ENCODE measurements at regions not wholly inside any gene's neighbourhood (a gene's known extent, or its start where the extent isn't known, plus 50 kb on each side); places are given as distances from the start of the nearest gene placed in this dataset.

GRCh38 chr6:51241376-51241775, 422.7 kb downstream of the TFAP2B start:
- no peaks in the 10 kb centered on the region for H3K9me3 Mint-ChIP-seq (ENCODE audit: unreplicated experiment)
- TF ChIP-seq CTCF (IDR thresholded peaks at IDR 0.05; ENCODE audit: partially characterized antibody, unreplicated experiment): no peak
- DNase-seq: no peak
- H3K27ac Mint-ChIP-seq (ENCODE audit: unreplicated experiment): no peak overlapping the region
- no peaks in the 10 kb centered on the region for H3K36me3 Mint-ChIP-seq (ENCODE audit: unreplicated experiment)
- peaks cover 3% of the 10 kb centered on the region for H3K27me3 Mint-ChIP-seq (ENCODE audit: unreplicated experiment)
- no peak overlapping the region for H3K4me3 Mint-ChIP-seq (ENCODE audit: unreplicated experiment)
- H3K4me1 Mint-ChIP-seq (ENCODE audit: low read depth, unreplicated experiment): no peaks in the 10 kb centered on the region

GRCh38 chr6:51249798-51250197, 431.1 kb downstream of the TFAP2B start:
- DNase-seq: no peak
- no peaks in the 10 kb centered on the region for H3K9me3 Mint-ChIP-seq (ENCODE audit: unreplicated experiment)
- no peaks in the 10 kb centered on the region for H3K36me3 Mint-ChIP-seq (ENCODE audit: unreplicated experiment)

GRCh38 chr6:51250317-51250716, 431.6 kb downstream of the TFAP2B start:
- Mint-ChIP-seq H3K36me3 (ENCODE audit: unreplicated experiment) (no peaks in the 10 kb centered on the region), H3K9me3 (ENCODE audit: unreplicated experiment) (no peaks in the 10 kb centered on the region), H3K4me1 (ENCODE audit: low read depth, unreplicated experiment) (no peaks in the 10 kb centered on the region), H3K27ac (ENCODE audit: unreplicated experiment) (no peak overlapping the region), H3K27me3 (ENCODE audit: unreplicated experiment) (no peaks in the 10 kb centered on the region), H3K4me3 (ENCODE audit: unreplicated experiment) (no peak overlapping the region)
- no peak for DNase-seq
- no peak for TF ChIP-seq CTCF (IDR thresholded peaks at IDR 0.05; ENCODE audit: partially characterized antibody, unreplicated experiment)

More at GRCh38 chr6:51249798-51250197, 431.1 kb downstream of the TFAP2B start:
- Mint-ChIP-seq H3K4me1 (ENCODE audit: low read depth, unreplicated experiment) (no peaks in the 10 kb centered on the region), H3K4me3 (ENCODE audit: unreplicated experiment) (no peak overlapping the region), H3K27ac (ENCODE audit: unreplicated experiment) (no peak overlapping the region), H3K27me3 (ENCODE audit: unreplicated experiment) (no peaks in the 10 kb centered on the region)
- no peak for TF ChIP-seq CTCF (IDR thresholded peaks at IDR 0.05; ENCODE audit: partially characterized antibody, unreplicated experiment)

GRCh38 chr6:51257938-51258337, 439.3 kb downstream of the TFAP2B start:
- no peak for TF ChIP-seq CTCF (IDR thresholded peaks at IDR 0.05; ENCODE audit: partially characterized antibody, unreplicated experiment)
- Mint-ChIP-seq H3K36me3 (ENCODE audit: unreplicated experiment) (no peaks in the 10 kb centered on the region), H3K9me3 (ENCODE audit: unreplicated experiment) (no peaks in the 10 kb centered on the region), H3K4me1 (ENCODE audit: low read depth, unreplicated experiment) (no peaks in the 10 kb centered on the region), H3K27me3 (ENCODE audit: unreplicated experiment) (no peaks in the 10 kb centered on the region), H3K4me3 (ENCODE audit: unreplicated experiment) (no peak overlapping the region), H3K27ac (ENCODE audit: unreplicated experiment) (no peak overlapping the region)
- no peak for DNase-seq

GRCh38 chr6:51260003-51260402, 441.3 kb downstream of the TFAP2B start:
- H3K4me1 Mint-ChIP-seq (ENCODE audit: low read depth, unreplicated experiment): no peaks in the 10 kb centered on the region
- no peak for TF ChIP-seq CTCF (IDR thresholded peaks at IDR 0.05; ENCODE audit: partially characterized antibody, unreplicated experiment)
- H3K9me3 Mint-ChIP-seq (ENCODE audit: unreplicated experiment): no peaks in the 10 kb centered on the region
- H3K36me3 Mint-ChIP-seq (ENCODE audit: unreplicated experiment): no peaks in the 10 kb centered on the region
- no peak for DNase-seq
- H3K27ac Mint-ChIP-seq (ENCODE audit: unreplicated experiment): no peak overlapping the region
- H3K27me3 Mint-ChIP-seq (ENCODE audit: unreplicated experiment): no peaks in the 10 kb centered on the region
- no peak overlapping the region for H3K4me3 Mint-ChIP-seq (ENCODE audit: unreplicated experiment)

Measured in glutamatergic neuron (in vitro differentiated cells).